Left cardiac atrium (tissue), 4 donors: ENCODE measurements at regions not wholly inside any gene's neighbourhood (a gene's known extent, or its start where the extent isn't known, plus 50 kb on each side); places are given as distances from the start of the nearest gene placed in this dataset.
"Not testable (repeated sequence)": the region's sequence is repeated elsewhere in the genome, so short reads cannot be mapped to it uniquely, and the experiment has no call there.

Experiments
- ATAC-seq, 2 donors: fragments of 200-7000 bp; cut with Tn5 transposase; one replicate each; pipeline ENCODE4 v1.9.1; 2020; ENCODE audit warnings: mild to moderate bottlenecking in 2 of 2, moderate library complexity in 2 of 2
- DNase-seq: peaks from one replicate; pipeline ENCODE4 v3.0.0-alpha.2; 2020
- intact Hi-C, 2 donors: fragments of 100-400 bp; cut with DNase I; formaldehyde crosslinking; loops; one replicate each; pipeline versions ENCODE4 v1.14.1 to v1.15.1; 2022 to 2023
- donor health status: DM: no; HTN: yes; CAD: no.
- donor health status: DM: no; HTN: yes; CAD: no; lungs with severe emphysema.
- donor health status: DM: yes; HTN: yes; CAD: no.
- donor health status: Dilated cardiomyopathy.

GRCh38 chr12:131314524-131315090 lies 360.9 kb downstream of the ADGRD1 start:
- ATAC-seq = no peak
- DNase-seq = no peak
- intact Hi-C loops = loop anchor here in 1 of 2 donors (5.0 kb wide), 1 partner anchor 328 kb away; no protein-coding TSS in a partner anchor

- no peak for ATAC-seq
- intact Hi-C loops = no loop called here
- no peak for DNase-seq
Observed at GRCh38 chr12:131315601-131316000, 361.9 kb downstream of the ADGRD1 start.

GRCh38 chr12:131316388-131316787 lies 362.7 kb downstream of the ADGRD1 start:
- intact Hi-C loops = no loop called here
- ATAC-seq (no peak), DNase-seq (no peak)

- no peak for ATAC-seq
- intact Hi-C loops = no loop called here
Observed at GRCh38 chr12:131318045-131318685, 364.5 kb downstream of the ADGRD1 start.

GRCh38 chr12:131321988-131322387 lies 368.3 kb downstream of the ADGRD1 start:
- DNase-seq (no peak), ATAC-seq (no peak)
- intact Hi-C loops = no loop called here

More at GRCh38 chr12:131318045-131318685, 364.5 kb downstream of the ADGRD1 start:
- no peak for DNase-seq

- intact Hi-C loops, ATAC-seq, DNase-seq: not testable (repeated sequence)
Observed at GRCh38 chr12:131322460-131322859, 368.8 kb downstream of the ADGRD1 start.

GRCh38 chr12:131323879-131324278 lies 370.2 kb downstream of the ADGRD1 start:
- DNase-seq (no peak), ATAC-seq (no peak)
- intact Hi-C loops = no loop called here

GRCh38 chr12:131327521-131328488 lies 374.1 kb downstream of the ADGRD1 start:
- intact Hi-C loops = no loop called here
- no peak for ATAC-seq
- DNase-seq = no peak

GRCh38 chr12:131328861-131329845 lies 375.4 kb downstream of the ADGRD1 start:
- intact Hi-C loops, DNase-seq: not testable (repeated sequence)

GRCh38 chr12:131330106-131330815 lies 376.6 kb downstream of the ADGRD1 start:
- intact Hi-C loops = no loop called here
- ATAC-seq (no peak), DNase-seq (no peak)

More at GRCh38 chr12:131328861-131329845, 375.4 kb downstream of the ADGRD1 start:
- not testable (repeated sequence) for ATAC-seq

- no peak for DNase-seq
- ATAC-seq = no peak
- intact Hi-C loops = no loop called here
Observed at GRCh38 chr12:131331148-131331750, 377.5 kb downstream of the ADGRD1 start.

GRCh38 chr12:131332224-131332623 lies 378.5 kb downstream of the ADGRD1 start:
- intact Hi-C loops = no loop called here

GRCh38 chr12:131333136-131333535 lies 377.8 kb upstream of the SFSWAP start:
- DNase-seq = no peak
- intact Hi-C loops = no loop called here

More at GRCh38 chr12:131332224-131332623, 378.5 kb downstream of the ADGRD1 start:
- ATAC-seq (no peak), DNase-seq (no peak)

GRCh38 chr12:131333621-131334440 lies 377.1 kb upstream of the SFSWAP start:
- DNase-seq (no peak), ATAC-seq (no peak)
- intact Hi-C loops = no loop called here

More at GRCh38 chr12:131333136-131333535, 377.8 kb upstream of the SFSWAP start:
- no peak for ATAC-seq

- ATAC-seq = no peak
- intact Hi-C loops = no loop called here
- DNase-seq = no peak
Observed at GRCh38 chr12:131334835-131335234, 376.1 kb upstream of the SFSWAP start.

- no peak for DNase-seq
- intact Hi-C loops = no loop called here
- no peak for ATAC-seq
Observed at GRCh38 chr12:131335456-131335855, 375.4 kb upstream of the SFSWAP start.

- ATAC-seq, intact Hi-C loops, DNase-seq: not testable (repeated sequence)
Observed at GRCh38 chr12:131337861-131338260, 373.0 kb upstream of the SFSWAP start.
